ENCODE measurements at regions not wholly inside any gene's neighbourhood (a gene's known extent, or its start where the extent isn't known, plus 50 kb on each side); places are given as distances from the start of the nearest gene placed in this dataset.

DNA sequence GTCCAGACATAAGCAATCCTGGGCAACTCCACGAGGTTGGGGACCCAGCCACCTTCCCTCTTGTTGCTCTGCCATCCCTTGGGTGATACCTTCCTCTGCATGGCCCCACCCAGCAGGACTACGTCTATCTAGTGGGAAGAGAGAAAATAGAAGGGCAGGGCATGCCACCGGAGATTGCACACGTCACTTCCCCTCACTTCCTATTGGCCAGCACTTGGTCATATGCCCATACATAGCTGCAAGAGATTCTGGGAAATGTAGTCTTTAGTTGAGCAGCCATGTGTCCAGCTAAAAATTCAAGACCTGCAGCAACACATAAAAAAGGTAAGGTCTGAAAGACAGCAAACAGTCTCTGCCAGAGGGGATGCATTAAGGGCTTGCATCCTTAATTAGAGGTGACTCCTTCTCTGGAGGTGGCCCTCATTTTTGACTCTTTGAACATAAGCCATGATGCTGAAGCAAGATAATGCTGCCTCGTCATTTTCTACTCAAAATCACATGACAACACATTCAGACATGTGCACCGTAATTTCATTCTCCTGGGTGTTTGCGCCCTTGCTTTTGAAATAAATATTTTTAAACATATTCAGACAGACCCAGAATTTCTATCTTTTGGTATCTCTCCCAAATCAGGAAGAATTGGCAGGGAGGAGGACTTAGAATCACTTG is 91.8 kb upstream of the PWP1 start:
- Histone ChIP-seq H3K4me1 (ENCODE audit: insufficient read depth, low read length) (no peaks in the 10 kb centered on the region), H2BK20ac (ENCODE audit: low read depth, low read length, poor library complexity, severe bottlenecking) (no peak overlapping the region), H3K27me3 (ENCODE audit: insufficient read depth, low read length) (no peaks in the 10 kb centered on the region), H3T11ph (ENCODE audit: low read length) (no peak overlapping the region), H3K79me1 (ENCODE audit: insufficient read depth, low read depth, low read length, poor library complexity, severe bottlenecking) (no peaks in the 10 kb centered on the region), H2BK12ac (ENCODE audit: insufficient read length, low read depth, low read length) (no peak overlapping the region), H3K4me2 (ENCODE audit: insufficient read depth, insufficient read length, low read length) (no peak overlapping the region), H3K27ac (ENCODE audit: insufficient read length, low read depth, low read length) (no peak overlapping the region), H3K18ac (ENCODE audit: insufficient read length, low read depth, low read length) (no peak overlapping the region), H3K56ac (ENCODE audit: insufficient read length, low read depth, low read length) (no peak overlapping the region), H3K23ac (ENCODE audit: insufficient read length, low read depth, low read length) (no peak overlapping the region), H3K4ac (ENCODE audit: low read depth, low read length) (no peak overlapping the region), H4K8ac (replicated peaks; ENCODE audit: insufficient read length, low read depth, low read length) (no peak overlapping the region), H2AFZ (ENCODE audit: low read length) (no peak overlapping the region), H2BK15ac (ENCODE audit: low read depth, low read length) (no peak overlapping the region), H3K9ac (ENCODE audit: extremely low read depth, insufficient read length, low read length) (no peak overlapping the region), H4K5ac (ENCODE audit: insufficient read length, low read depth, low read length) (no peak overlapping the region), H2BK5ac (ENCODE audit: insufficient read length, low read length) (no peak overlapping the region), H3K23me2 (ENCODE audit: insufficient read length, low read depth, low read length, poor library complexity, severe bottlenecking) (no peaks in the 10 kb centered on the region), H4K20me1 (ENCODE audit: control insufficient read depth, insufficient read depth, insufficient read length) (no peaks in the 10 kb centered on the region), H3K9me3 (ENCODE audit: control insufficient read depth, low read depth, low read length) (no peaks in the 10 kb centered on the region), H2BK120ac (ENCODE audit: low read depth, low read length, poor library complexity, severe bottlenecking) (no peak overlapping the region), H2AK5ac (ENCODE audit: insufficient read length, low read length) (no peak overlapping the region), H4K91ac (ENCODE audit: insufficient read length, low read depth, low read length) (no peak overlapping the region), H3K14ac (ENCODE audit: insufficient read depth, low read length) (no peak overlapping the region), H3K79me2 (ENCODE audit: insufficient read depth, low read length) (no peaks in the 10 kb centered on the region)
- TF ChIP-seq CTCF (conservative IDR thresholded peaks at IDR 0.05): no peak
- Mint-ChIP-seq H3K9me3 (peaks cover 9 to 14% of the 10 kb centered on the region in 2 experiments; a peak in 4 of 5 replicates), H3K36me3 (ENCODE audit: insufficient read depth in 1 of 3, low read depth in 3 of 3) (no peaks in the 10 kb centered on the region; a peak in 2 of 7 replicates), H3K4me1 (no peaks in the 10 kb centered on the region), H3K27ac (no peak overlapping the region), H3K4me3 (no peak overlapping the region), H3K27me3 (ENCODE audit: low read depth) (no peaks in the 10 kb centered on the region; the same call in none of the 2 replicates)
- no peak for DNase-seq
- no CpG with 5 or more reads among the region's 7 CpGs for WGBS (ENCODE audit: extremely low coverage, insufficient read length, low lambda C conversion rate)

Data from H9 (cell line).